ENCODE measurements at regions not wholly inside any gene's neighbourhood (a gene's known extent, or its start where the extent isn't known, plus 50 kb on each side); places are given as distances from the start of the nearest gene placed in this dataset.

GRCh38 chr4:124139044-124139443, 573.5 kb downstream of the ANKRD50 start:
- DNase-seq (ENCODE audit: extremely low spot score), result no peak
- ChIA-PET CTCF (no interaction called here), POLR2A (no interaction called here)
- no peak for TF ChIP-seq CTCF (IDR thresholded peaks at IDR 0.05; ENCODE audit: control extremely low read depth, extremely low read depth, low read depth, missing control alignments)

- ChIA-PET CTCF (interaction anchor here (1.0 kb wide), 1 partner anchor 57 kb away, joined by 3 read pairs; no protein-coding TSS in a partner anchor), POLR2A (no interaction called here)
- no peak for DNase-seq (ENCODE audit: extremely low spot score)
- no peak for TF ChIP-seq CTCF (IDR thresholded peaks at IDR 0.05; ENCODE audit: control extremely low read depth, extremely low read depth, low read depth, missing control alignments)
Observed at GRCh38 chr4:124143632-124144031, 568.9 kb downstream of the ANKRD50 start.

GRCh38 chr4:124144238-124144654, 568.3 kb downstream of the ANKRD50 start:
- ChIA-PET POLR2A (no interaction called here), CTCF (interaction anchor here (1.0 kb wide), 1 partner anchor 57 kb away, joined by 3 read pairs; no protein-coding TSS in a partner anchor)
- DNase-seq (ENCODE audit: extremely low spot score), result no peak
- no peak for TF ChIP-seq CTCF (IDR thresholded peaks at IDR 0.05; ENCODE audit: control extremely low read depth, extremely low read depth, low read depth, missing control alignments)

GRCh38 chr4:124146068-124146467, 566.5 kb downstream of the ANKRD50 start:
- ChIA-PET POLR2A (no interaction called here), CTCF (no interaction called here)
- no peak for DNase-seq (ENCODE audit: extremely low spot score)
- no peak for TF ChIP-seq CTCF (IDR thresholded peaks at IDR 0.05; ENCODE audit: control extremely low read depth, extremely low read depth, low read depth, missing control alignments)

GRCh38 chr4:124151031-124151430, 561.5 kb downstream of the ANKRD50 start:
- ChIA-PET POLR2A (no interaction called here), CTCF (no interaction called here)
- no peak for TF ChIP-seq CTCF (IDR thresholded peaks at IDR 0.05; ENCODE audit: control extremely low read depth, extremely low read depth, low read depth, missing control alignments)
- no peak for DNase-seq (ENCODE audit: extremely low spot score)

GRCh38 chr4:124152132-124152531, 560.4 kb downstream of the ANKRD50 start:
- POLR2A ChIA-PET, result no interaction called here
- no peak for DNase-seq (ENCODE audit: extremely low spot score)
- TF ChIP-seq CTCF (IDR thresholded peaks at IDR 0.05; ENCODE audit: control extremely low read depth, extremely low read depth, low read depth, missing control alignments), result no peak
- CTCF ChIA-PET, result no interaction called here

GRCh38 chr4:124155239-124155638, 557.3 kb downstream of the ANKRD50 start:
- DNase-seq (ENCODE audit: extremely low spot score), result no peak
- ChIA-PET POLR2A (no interaction called here), CTCF (no interaction called here)
- no peak for TF ChIP-seq CTCF (IDR thresholded peaks at IDR 0.05; ENCODE audit: control extremely low read depth, extremely low read depth, low read depth, missing control alignments)
